AG10803 (cell line): ENCODE measurements at regions not wholly inside any gene's neighbourhood (a gene's known extent, or its start where the extent isn't known, plus 50 kb on each side); places are given as distances from the start of the nearest gene placed in this dataset.

Experiments used
- DNase-seq: peaks from one replicate; pipeline ENCODE4 v3.0.0; 2010; ENCODE audit warnings: low read depth
- H3K4me3 ChIP-seq: 2 replicates; pipeline ENCODE4 v1.5.1; 2011; ENCODE audit warnings: mild to moderate bottlenecking, low read length, control low read depth
- TF ChIP-seq, protein P1 (sequence below): conservative IDR thresholded peaks from 2 replicates; pipeline ENCODE4 v1.5.1; 2011; ENCODE audit warnings: mild to moderate bottlenecking, low read length, control low read depth, inconsistent platforms

DNA sequence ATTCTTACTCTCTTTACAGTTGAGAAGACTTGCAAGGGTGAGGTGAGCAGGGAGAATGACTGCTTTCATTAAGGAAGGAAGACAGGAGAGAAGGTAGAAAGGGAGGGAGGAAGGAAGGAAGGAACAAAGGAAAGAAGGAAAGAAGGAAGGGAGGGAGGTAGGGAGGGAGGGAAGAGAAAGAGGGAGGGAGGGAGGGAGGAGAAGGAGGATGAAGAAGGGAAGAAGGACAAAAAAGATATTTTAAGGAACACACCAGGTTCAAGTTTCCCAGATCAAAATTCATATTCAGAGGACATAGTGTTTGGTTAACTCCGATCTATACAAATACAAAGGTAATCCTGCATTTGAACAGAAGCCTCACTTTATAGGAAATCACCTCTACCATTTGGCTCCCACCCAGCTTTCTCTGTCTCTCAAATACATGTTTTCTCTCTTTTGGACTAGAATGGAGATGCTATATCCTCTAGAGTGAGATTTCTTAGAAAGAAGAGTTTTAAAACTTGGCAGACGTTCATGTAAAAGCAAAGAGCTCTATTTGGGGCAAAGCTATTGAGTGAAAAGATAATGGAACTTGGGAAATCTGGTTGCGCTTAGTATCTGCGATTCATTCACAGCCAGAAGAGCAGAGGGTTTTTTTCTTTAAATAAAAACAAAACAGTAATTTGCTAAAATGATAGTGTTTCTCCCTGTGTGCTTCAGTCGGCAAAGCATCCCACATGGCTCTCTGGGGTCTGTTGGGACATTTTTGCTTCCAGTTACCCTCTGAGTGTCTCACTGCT is 261.9 kb upstream of the LYZL1 start:
- TF ChIP-seq, protein P1, sequence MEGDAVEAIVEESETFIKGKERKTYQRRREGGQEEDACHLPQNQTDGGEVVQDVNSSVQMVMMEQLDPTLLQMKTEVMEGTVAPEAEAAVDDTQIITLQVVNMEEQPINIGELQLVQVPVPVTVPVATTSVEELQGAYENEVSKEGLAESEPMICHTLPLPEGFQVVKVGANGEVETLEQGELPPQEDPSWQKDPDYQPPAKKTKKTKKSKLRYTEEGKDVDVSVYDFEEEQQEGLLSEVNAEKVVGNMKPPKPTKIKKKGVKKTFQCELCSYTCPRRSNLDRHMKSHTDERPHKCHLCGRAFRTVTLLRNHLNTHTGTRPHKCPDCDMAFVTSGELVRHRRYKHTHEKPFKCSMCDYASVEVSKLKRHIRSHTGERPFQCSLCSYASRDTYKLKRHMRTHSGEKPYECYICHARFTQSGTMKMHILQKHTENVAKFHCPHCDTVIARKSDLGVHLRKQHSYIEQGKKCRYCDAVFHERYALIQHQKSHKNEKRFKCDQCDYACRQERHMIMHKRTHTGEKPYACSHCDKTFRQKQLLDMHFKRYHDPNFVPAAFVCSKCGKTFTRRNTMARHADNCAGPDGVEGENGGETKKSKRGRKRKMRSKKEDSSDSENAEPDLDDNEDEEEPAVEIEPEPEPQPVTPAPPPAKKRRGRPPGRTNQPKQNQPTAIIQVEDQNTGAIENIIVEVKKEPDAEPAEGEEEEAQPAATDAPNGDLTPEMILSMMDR = no peak
- H3K4me3 ChIP-seq = no peak overlapping the region
- DNase-seq = no peak

GRCh38 chr10:29028486-29028885 is 260.4 kb upstream of the LYZL1 start:
- H3K4me3 ChIP-seq = no peak overlapping the region
- TF ChIP-seq, protein P1 = no peak
- no peak for DNase-seq

- no peak for DNase-seq
- TF ChIP-seq, protein P1 = no peak
- no peak overlapping the region for H3K4me3 ChIP-seq
Observed at GRCh38 chr10:29030900-29031299, 258.0 kb upstream of the LYZL1 start.

- no peak overlapping the region for H3K4me3 ChIP-seq
- DNase-seq = no peak
- TF ChIP-seq, protein P1 = no peak
Observed at GRCh38 chr10:29032169-29032568, 256.7 kb upstream of the LYZL1 start.

- no peak overlapping the region for H3K4me3 ChIP-seq
- DNase-seq = no peak
- TF ChIP-seq, protein P1 = no peak
Observed at GRCh38 chr10:29033311-29033940, 255.4 kb upstream of the LYZL1 start.

GRCh38 chr10:29034592-29034991 is 254.3 kb upstream of the LYZL1 start:
- no peak overlapping the region for H3K4me3 ChIP-seq
- TF ChIP-seq, protein P1 = no peak
- no peak for DNase-seq

- TF ChIP-seq, protein P1 = no peak
- no peak for DNase-seq
- H3K4me3 ChIP-seq = no peak overlapping the region
Observed at GRCh38 chr10:29035721-29036120, 253.1 kb upstream of the LYZL1 start.
